GM12878 (cell line): ENCODE measurements at regions not wholly inside any gene's neighbourhood (a gene's known extent, or its start where the extent isn't known, plus 50 kb on each side); places are given as distances from the start of the nearest gene placed in this dataset.

ENCODE experiments used
- ATAC-seq: fragments of 200-7000 bp; cut with Tn5 transposase; 3 replicates; pipeline ENCODE4 v1.9.1; 2020; ENCODE audit warnings: mild to moderate bottlenecking, moderate library complexity
- BruUV-seq: library from RNA; stranded (reverse); fragments of 400-500 nt; replicated peaks from 2 replicates; lab custom pipeline; 2021; lab: Mats Ljungman, UMichigan
- CTCF ChIA-PET: fragments of 300-600 bp; sonication (Branson Sonifier 250); formaldehyde crosslinking; extraction: SDS; loops from one replicate; lab custom pipeline; 2021; ENCODE audit warnings: inconsistent platforms; lab: Yijun Ruan, JAX
- POLR2A ChIA-PET: fragments of 350-600 bp; formaldehyde crosslinking; extraction: SDS; loops from one replicate; lab custom pipeline; 2021; ENCODE audit warnings: inconsistent platforms; lab: Charles Lee
- RAD21 ChIA-PET: fragments of 300-600 bp; sonication (Branson Sonifier 250); formaldehyde crosslinking; loops from one replicate; lab custom pipeline; 2023; ENCODE audit warnings: antibody characterized with exemption; ENCODE audit not compliant: unreplicated experiment; lab: Charles Lee
- SMC1A ChIA-PET: fragments of 300-600 bp; sonication (Branson Sonifier 250); formaldehyde crosslinking; loops from one replicate; lab custom pipeline; 2023; ENCODE audit not compliant: unreplicated experiment, uncharacterized antibody; lab: Charles Lee
- DNase-seq: peaks from one replicate; pipeline ENCODE4 v3.0.0-alpha.2; 2011; ENCODE audit warnings: low read depth, low spot score
- FAIRE-seq: peaks from 3 replicates; lab custom pipeline; 2011; peaks lifted over from hg19 to GRCh38; lab: Jason Lieb, UNC
- H2AFZ ChIP-seq: 2 replicates; pipeline ENCODE4 v1.6.0; 2011; ENCODE audit warnings: low read depth, low read length, control low read depth; ENCODE audit not compliant: control insufficient read depth
- H3K27ac ChIP-seq: 2 replicates; pipeline ENCODE4 v1.5.1; 2011; ENCODE audit warnings: control low read depth; ENCODE audit not compliant: control insufficient read depth, insufficient read depth
- H3K27me3 ChIP-seq, 2 experiments: replicated peaks in 1 of 2; 2 replicates each; pipeline versions ENCODE4 v1.6.0 to v1.6.1; 2011; ENCODE audit warnings: low read length in 1 of 2; ENCODE audit not compliant: control insufficient read depth in 2 of 2, insufficient read depth in 2 of 2
- H3K36me3 ChIP-seq, 2 experiments: 2 replicates each; pipeline ENCODE4 v1.5.1; 2011; ENCODE audit warnings: low read length in 1 of 2; ENCODE audit not compliant: control insufficient read depth in 2 of 2, insufficient read depth in 2 of 2
- H3K4me1 ChIP-seq: 2 replicates; pipeline ENCODE4 v1.6.1; 2011; ENCODE audit warnings: mild to moderate bottlenecking, low read length, moderate library complexity, mixed read lengths; ENCODE audit not compliant: control insufficient read depth, insufficient read depth
- H3K4me2 ChIP-seq: 2 replicates; pipeline ENCODE4 v1.6.0; 2011; ENCODE audit warnings: control low read depth; ENCODE audit not compliant: control insufficient read depth, insufficient read depth
- H3K4me3 ChIP-seq: fragments of 200-600 bp; sonication (generic); 2 replicates; pipeline ENCODE4 v1.5.1; 2016
- H3K79me2 ChIP-seq: 2 replicates; pipeline ENCODE4 v1.6.0; 2011; ENCODE audit warnings: low read length; ENCODE audit not compliant: control insufficient read depth, insufficient read depth
- H3K9ac ChIP-seq: 2 replicates; pipeline ENCODE4 v1.8.0; 2011; ENCODE audit warnings: low read length, control low read depth, mixed read lengths; ENCODE audit not compliant: control insufficient read depth, insufficient read depth
- H3K9me3 ChIP-seq: replicated peaks from 3 replicates; pipeline ENCODE4 v1.5.1; 2011; ENCODE audit warnings: mild to moderate bottlenecking, low read length; ENCODE audit not compliant: control insufficient read depth, insufficient read depth
- H4K20me1 ChIP-seq: 2 replicates; pipeline ENCODE4 v1.6.0; 2011; ENCODE audit not compliant: control insufficient read depth, insufficient read depth
- ATF7 ChIP-seq: fragments of 450-650 bp; IDR thresholded peaks from 2 replicates; pipeline ENCODE4 v1.6.1; 2016; ENCODE audit warnings: low read depth, mild to moderate bottlenecking
- CEBPB ChIP-seq, 2 experiments: fragments of 150-350 bp in 1 of 2; IDR thresholded peaks; 2 replicates each; pipeline ENCODE4 v1.6.1; 2012 to 2014; ENCODE audit warnings: low read depth in 2 of 2, low read length in 2 of 2, borderline replicate concordance in 1 of 2, inconsistent platforms in 1 of 2
- CHD1 ChIP-seq: IDR thresholded peaks from 2 replicates; pipeline ENCODE4 v1.6.1; 2012; ENCODE audit warnings: low read depth, low read length, improper control_type of control experiment
- EGR1 ChIP-seq, 2 experiments: IDR thresholded peaks; 1 replicate in 1 of 2; 2 replicates in 1 of 2; pipeline ENCODE4 v1.6.1; 2011 to 2012; ENCODE audit warnings: low read depth in 2 of 2, low read length in 2 of 2, borderline replicate concordance in 1 of 2, mild to moderate bottlenecking in 1 of 2, moderate library complexity in 1 of 2
- EZH2 ChIP-seq: IDR thresholded peaks from 2 replicates; pipeline ENCODE4 v1.6.1; 2012; ENCODE audit warnings: low read depth, mild to moderate bottlenecking, control low read depth, inconsistent platforms, low read length, borderline replicate concordance; ENCODE audit not compliant: control insufficient read depth
- IKZF1 ChIP-seq: fragments of 450-650 bp; conservative IDR thresholded peaks from 2 replicates; pipeline ENCODE4 v1.6.1; 2017; ENCODE audit warnings: antibody characterized with exemption, mild to moderate bottlenecking
- NR2C2 ChIP-seq: IDR thresholded peaks from 2 replicates; pipeline ENCODE4 v1.6.1; 2011; ENCODE audit warnings: borderline replicate concordance, low read depth; ENCODE audit not compliant: control insufficient read depth, insufficient read length
- POLR2AphosphoS5 ChIP-seq: IDR thresholded peaks from 2 replicates; pipeline ENCODE4 v1.6.1; 2011; ENCODE audit warnings: mild to moderate bottlenecking, low read length, inconsistent platforms
- RAD21 ChIP-seq: IDR thresholded peaks from 2 replicates; pipeline ENCODE4 v1.6.1; 2011; ENCODE audit warnings: mild to moderate bottlenecking, low read depth, low read length, moderate library complexity; ENCODE audit not compliant: insufficient read depth
- RCOR1 ChIP-seq: conservative IDR thresholded peaks from 2 replicates; pipeline ENCODE4 v1.6.1; 2012; ENCODE audit warnings: low read depth, low read length, improper control_type of control experiment
- SREBF2 ChIP-seq: IDR thresholded peaks from 2 replicates; pipeline ENCODE4 v1.6.1; 2012; ENCODE audit warnings: mild to moderate bottlenecking, low read length
- TCF7 ChIP-seq: IDR thresholded peaks from 2 replicates; pipeline ENCODE4 v1.6.1; 2014; ENCODE audit warnings: antibody characterized with exemption, borderline replicate concordance
- YY1 ChIP-seq: IDR thresholded peaks from 2 replicates; pipeline ENCODE4 v1.6.1; 2011; ENCODE audit warnings: low read depth, mild to moderate bottlenecking, low read length
- ZNF24 ChIP-seq: fragments of 450-650 bp; IDR thresholded peaks from 2 replicates; pipeline ENCODE4 v1.6.1; 2017; ENCODE audit warnings: antibody characterized with exemption, mild to moderate bottlenecking
- WGBS: methylation state at CpG from one replicate; pipeline ENCODE4 v1.1.6; 2016; ENCODE audit warnings: low lambda C conversion rate; ENCODE audit not compliant: insufficient replicate concordance, insufficient coverage; ENCODE audit errors: missing lambda C conversion rate; 5-methylcytosine and 5-hydroxymethylcytosine counted together
- in situ Hi-C: fragments of 300-500 bp; cut with MboI; formaldehyde crosslinking; loops from 9 replicates; pipeline ENCODE4 v1.14.3; 2018; ENCODE audit warnings: mixed read lengths
- intact Hi-C: fragments of 100-400 bp; cut with micrococcal nuclease; formaldehyde crosslinking; loops from one replicate; pipeline ENCODE4 v1.14.2; 2022; ENCODE audit not compliant: unreplicated experiment

- intact Hi-C loops = no loop called here
- SMC1A ChIA-PET = interaction anchor here (0.7 kb wide), 1 partner anchor 25 kb away, joined by 5 read pairs; no protein-coding TSS in a partner anchor
- H3K27ac ChIP-seq = no peak overlapping the region
- CTCF ChIA-PET = no interaction called here
- no TSS peak for BruUV-seq
- ATAC-seq = no peak
- no peaks in the 10 kb centered on the region for H4K20me1 ChIP-seq
- H3K36me3 ChIP-seq = no peaks in the 10 kb centered on the region
- no peak for DNase-seq
- H3K27me3 ChIP-seq = no peaks in the 10 kb centered on the region
- H3K79me2 ChIP-seq = no peaks in the 10 kb centered on the region
- no peaks in the 10 kb centered on the region for H3K9me3 ChIP-seq
- in situ Hi-C loops = no loop called here
- H2AFZ ChIP-seq = no peak overlapping the region
- 45% methylated on average over 2 of the region's 2 CpGs for WGBS
- TF ChIP-seq RCOR1 = no peak
- no peak for TF ChIP-seq NR2C2
- no peak for TF ChIP-seq ZNF24
- TF ChIP-seq POLR2AphosphoS5 = no peak
- no peak for TF ChIP-seq CHD1
- TF ChIP-seq SREBF2 = no peak
- TF ChIP-seq YY1 = no peak
- TF ChIP-seq TCF7 = no peak
- no peak for TF ChIP-seq EGR1 (IDR thresholded peaks at IDR 0.05; ENCODE audit: borderline replicate concordance in 1 of 2, low read depth in 2 of 2, low read length in 2 of 2)
- no peak for TF ChIP-seq RAD21
- no peak for TF ChIP-seq IKZF1
- TF ChIP-seq EZH2 = no peak
- TF ChIP-seq CEBPB (IDR thresholded peaks at IDR 0.05; ENCODE audit: borderline replicate concordance in 1 of 2, low read depth in 2 of 2, low read length in 2 of 2) = no peak
- no peak for TF ChIP-seq ATF7
- H3K4me3 ChIP-seq = no peak overlapping the region
- RAD21 ChIA-PET = no interaction called here
- H3K4me1 ChIP-seq = no peaks in the 10 kb centered on the region
- no peak overlapping the region for H3K4me2 ChIP-seq
- no peak overlapping the region for H3K9ac ChIP-seq
- no peak for FAIRE-seq
- POLR2A ChIA-PET = no interaction called here
Observed at GRCh38 chr4:134343081-134343480, 141.5 kb upstream of the PABPC4L start.
